ENCODE measurements at regions not wholly inside any gene's neighbourhood (a gene's known extent, or its start where the extent isn't known, plus 50 kb on each side); places are given as distances from the start of the nearest gene placed in this dataset.

GRCh38 chr9:89670114-89670513, 65.3 kb downstream of the GADD45G start:
- Histone ChIP-seq H3K4me1 (ENCODE audit: control insufficient read depth, insufficient read depth, low read length) (peaks cover 7% of the 10 kb centered on the region), H3K27me3 (ENCODE audit: control insufficient read depth, insufficient read depth, low read length, poor library complexity, severe bottlenecking) (no peaks in the 10 kb centered on the region), H3K27ac (ENCODE audit: insufficient read depth, low read depth, low read length, poor library complexity, severe bottlenecking) (no peak overlapping the region), H3K9me3 (ENCODE audit: control insufficient read depth, low read length) (no peaks in the 10 kb centered on the region), H3K36me3 (ENCODE audit: control insufficient read depth, insufficient read depth, low read length) (no peaks in the 10 kb centered on the region), H3K4me3 (ENCODE audit: insufficient read depth, low read depth, low read length) (no peak overlapping the region)
- 91 to 95% methylated on average over 5 of the region's 5 CpGs for WGBS, 2 experiments

GRCh38 chr9:89670801-89671434, 66.1 kb downstream of the GADD45G start:
- Histone ChIP-seq H3K4me3 (ENCODE audit: insufficient read depth, low read depth, low read length) (no peak overlapping the region), H3K27me3 (ENCODE audit: control insufficient read depth, insufficient read depth, low read length, poor library complexity, severe bottlenecking) (peaks cover 5% of the 10 kb centered on the region), H3K27ac (ENCODE audit: insufficient read depth, low read depth, low read length, poor library complexity, severe bottlenecking) (no peak overlapping the region), H3K4me1 (ENCODE audit: control insufficient read depth, insufficient read depth, low read length) (peaks cover 15% of the 10 kb centered on the region), H3K9me3 (ENCODE audit: control insufficient read depth, low read length) (no peaks in the 10 kb centered on the region), H3K36me3 (ENCODE audit: control insufficient read depth, insufficient read depth, low read length) (no peaks in the 10 kb centered on the region)
- WGBS, 2 experiments, result 88 to 97% methylated on average over 6 of the region's 6 CpGs

- Histone ChIP-seq H3K4me1 (ENCODE audit: control insufficient read depth, insufficient read depth, low read length) (peaks cover 49% of the 10 kb centered on the region), H3K27ac (ENCODE audit: insufficient read depth, low read depth, low read length, poor library complexity, severe bottlenecking) (peak overlapping the region; percentile 17), H3K36me3 (ENCODE audit: control insufficient read depth, insufficient read depth, low read length) (no peaks in the 10 kb centered on the region), H3K4me3 (ENCODE audit: insufficient read depth, low read depth, low read length) (no peak overlapping the region), H3K9me3 (ENCODE audit: control insufficient read depth, low read length) (no peaks in the 10 kb centered on the region), H3K27me3 (ENCODE audit: control insufficient read depth, insufficient read depth, low read length, poor library complexity, severe bottlenecking) (peaks cover 19% of the 10 kb centered on the region)
- WGBS, 2 experiments, result 88 to 90% methylated on average over 4 of the region's 4 CpGs
Measured at GRCh38 chr9:89674667-89675057, 69.8 kb downstream of the GADD45G start.

- H3K27ac ChIP-seq (ENCODE audit: insufficient read depth, low read depth, low read length, poor library complexity, severe bottlenecking), result peak overlapping the region; percentile 89
Measured at GRCh38 chr9:89675058-89675742, 70.4 kb downstream of the GADD45G start.

GRCh38 chr9:89676281-89676680, 71.5 kb downstream of the GADD45G start:
- peaks cover 49% of the 10 kb centered on the region for H3K4me1 ChIP-seq (ENCODE audit: control insufficient read depth, insufficient read depth, low read length)
- no peak overlapping the region for H3K27ac ChIP-seq (ENCODE audit: insufficient read depth, low read depth, low read length, poor library complexity, severe bottlenecking)
- no peaks in the 10 kb centered on the region for H3K36me3 ChIP-seq (ENCODE audit: control insufficient read depth, insufficient read depth, low read length)
- H3K9me3 ChIP-seq (ENCODE audit: control insufficient read depth, low read length), result no peaks in the 10 kb centered on the region
- no peak overlapping the region for H3K4me3 ChIP-seq (ENCODE audit: insufficient read depth, low read depth, low read length)
- WGBS, 2 experiments, result 87 to 89% methylated on average over 22 of the region's 22 CpGs
- H3K27me3 ChIP-seq (ENCODE audit: control insufficient read depth, insufficient read depth, low read length, poor library complexity, severe bottlenecking), result peaks cover 23% of the 10 kb centered on the region

More at GRCh38 chr9:89675058-89675742, 70.4 kb downstream of the GADD45G start:
- peaks cover 49% of the 10 kb centered on the region for H3K4me1 ChIP-seq (ENCODE audit: control insufficient read depth, insufficient read depth, low read length)
- H3K9me3 ChIP-seq (ENCODE audit: control insufficient read depth, low read length), result no peaks in the 10 kb centered on the region
- H3K27me3 ChIP-seq (ENCODE audit: control insufficient read depth, insufficient read depth, low read length, poor library complexity, severe bottlenecking), result peaks cover 23% of the 10 kb centered on the region
- no peak overlapping the region for H3K4me3 ChIP-seq (ENCODE audit: insufficient read depth, low read depth, low read length)
- WGBS, 2 experiments, result 31 to 34% methylated on average over 15 of the region's 15 CpGs
- H3K36me3 ChIP-seq (ENCODE audit: control insufficient read depth, insufficient read depth, low read length), result no peaks in the 10 kb centered on the region

GRCh38 chr9:89677702-89678395, 73.0 kb downstream of the GADD45G start:
- Histone ChIP-seq H3K27me3 (ENCODE audit: control insufficient read depth, insufficient read depth, low read length, poor library complexity, severe bottlenecking) (peaks cover 23% of the 10 kb centered on the region), H3K27ac (ENCODE audit: insufficient read depth, low read depth, low read length, poor library complexity, severe bottlenecking) (peak overlapping the region; percentile 87), H3K36me3 (ENCODE audit: control insufficient read depth, insufficient read depth, low read length) (no peaks in the 10 kb centered on the region), H3K9me3 (ENCODE audit: control insufficient read depth, low read length) (no peaks in the 10 kb centered on the region), H3K4me3 (ENCODE audit: insufficient read depth, low read depth, low read length) (no peak overlapping the region), H3K4me1 (ENCODE audit: control insufficient read depth, insufficient read depth, low read length) (peaks cover 49% of the 10 kb centered on the region)
- 1 to 2% methylated on average over 12 of the region's 12 CpGs for WGBS, 2 experiments

GRCh38 chr9:89678396-89679015, 73.7 kb downstream of the GADD45G start:
- peaks cover 49% of the 10 kb centered on the region for H3K4me1 ChIP-seq (ENCODE audit: control insufficient read depth, insufficient read depth, low read length)
- peak overlapping the region; percentile 24 for H3K4me3 ChIP-seq (ENCODE audit: insufficient read depth, low read depth, low read length)
- peak overlapping the region; percentile 87 for H3K27ac ChIP-seq (ENCODE audit: insufficient read depth, low read depth, low read length, poor library complexity, severe bottlenecking)
- H3K27me3 ChIP-seq (ENCODE audit: control insufficient read depth, insufficient read depth, low read length, poor library complexity, severe bottlenecking), result peaks cover 23% of the 10 kb centered on the region
- no peaks in the 10 kb centered on the region for H3K36me3 ChIP-seq (ENCODE audit: control insufficient read depth, insufficient read depth, low read length)
- 3 to 4% methylated on average over 9 to 10 of the region's 10 CpGs for WGBS, 2 experiments
- no peaks in the 10 kb centered on the region for H3K9me3 ChIP-seq (ENCODE audit: control insufficient read depth, low read length)

- peaks cover 23% of the 10 kb centered on the region for H3K27me3 ChIP-seq (ENCODE audit: control insufficient read depth, insufficient read depth, low read length, poor library complexity, severe bottlenecking)
- no peaks in the 10 kb centered on the region for H3K9me3 ChIP-seq (ENCODE audit: control insufficient read depth, low read length)
- no peak overlapping the region for H3K27ac ChIP-seq (ENCODE audit: insufficient read depth, low read depth, low read length, poor library complexity, severe bottlenecking)
- no peaks in the 10 kb centered on the region for H3K36me3 ChIP-seq (ENCODE audit: control insufficient read depth, insufficient read depth, low read length)
- no peak overlapping the region for H3K4me3 ChIP-seq (ENCODE audit: insufficient read depth, low read depth, low read length)
- 77 to 79% methylated on average over 8 to 9 of the region's 9 CpGs for WGBS, 2 experiments
- H3K4me1 ChIP-seq (ENCODE audit: control insufficient read depth, insufficient read depth, low read length), result peaks cover 49% of the 10 kb centered on the region
Measured at GRCh38 chr9:89679016-89679415, 74.2 kb downstream of the GADD45G start.

GRCh38 chr9:89679581-89679980, 74.8 kb downstream of the GADD45G start:
- Histone ChIP-seq H3K36me3 (ENCODE audit: control insufficient read depth, insufficient read depth, low read length) (no peaks in the 10 kb centered on the region), H3K4me3 (ENCODE audit: insufficient read depth, low read depth, low read length) (no peak overlapping the region), H3K27ac (ENCODE audit: insufficient read depth, low read depth, low read length, poor library complexity, severe bottlenecking) (no peak overlapping the region), H3K27me3 (ENCODE audit: control insufficient read depth, insufficient read depth, low read length, poor library complexity, severe bottlenecking) (peaks cover 23% of the 10 kb centered on the region), H3K4me1 (ENCODE audit: control insufficient read depth, insufficient read depth, low read length) (peaks cover 47% of the 10 kb centered on the region), H3K9me3 (ENCODE audit: control insufficient read depth, low read length) (no peaks in the 10 kb centered on the region)
- WGBS, 2 experiments, result 89 to 90% methylated on average over 3 of the region's 3 CpGs
